GM19372 (cell line): ENCODE measurements at regions not wholly inside any gene's neighbourhood (a gene's known extent, or its start where the extent isn't known, plus 50 kb on each side); places are given as distances from the start of the nearest gene placed in this dataset.

Experiments used
- ATAC-seq: cut with Tn5 transposase; IDR thresholded peaks from one replicate; pipeline ENCODE4 v1.9.1; 2021; ENCODE audit warnings: mild to moderate bottlenecking, low read depth, moderate library complexity; ENCODE audit not compliant: unreplicated experiment

DNA sequence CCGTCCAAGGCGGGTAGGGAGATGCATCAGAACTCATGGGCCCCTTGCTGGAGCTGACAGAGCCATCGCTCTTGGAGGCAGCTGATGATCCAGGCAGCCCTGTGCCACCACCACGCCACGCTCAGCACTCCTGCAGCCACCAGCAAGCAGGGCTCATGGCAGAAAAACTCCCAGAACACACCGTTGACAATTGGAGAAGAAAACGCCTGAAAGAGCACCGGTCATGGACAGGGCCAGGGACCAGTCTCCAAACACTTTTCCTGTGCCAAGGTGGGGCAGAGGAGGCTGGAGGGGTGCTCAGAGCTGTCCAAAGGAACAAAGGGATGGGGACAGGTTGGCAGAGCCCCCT, 132.2 kb downstream of the FOXL1 start:
- no peak for ATAC-seq

GRCh38 chr16:86712158-86713009, 134.0 kb downstream of the FOXL1 start:
- no peak for ATAC-seq

DNA sequence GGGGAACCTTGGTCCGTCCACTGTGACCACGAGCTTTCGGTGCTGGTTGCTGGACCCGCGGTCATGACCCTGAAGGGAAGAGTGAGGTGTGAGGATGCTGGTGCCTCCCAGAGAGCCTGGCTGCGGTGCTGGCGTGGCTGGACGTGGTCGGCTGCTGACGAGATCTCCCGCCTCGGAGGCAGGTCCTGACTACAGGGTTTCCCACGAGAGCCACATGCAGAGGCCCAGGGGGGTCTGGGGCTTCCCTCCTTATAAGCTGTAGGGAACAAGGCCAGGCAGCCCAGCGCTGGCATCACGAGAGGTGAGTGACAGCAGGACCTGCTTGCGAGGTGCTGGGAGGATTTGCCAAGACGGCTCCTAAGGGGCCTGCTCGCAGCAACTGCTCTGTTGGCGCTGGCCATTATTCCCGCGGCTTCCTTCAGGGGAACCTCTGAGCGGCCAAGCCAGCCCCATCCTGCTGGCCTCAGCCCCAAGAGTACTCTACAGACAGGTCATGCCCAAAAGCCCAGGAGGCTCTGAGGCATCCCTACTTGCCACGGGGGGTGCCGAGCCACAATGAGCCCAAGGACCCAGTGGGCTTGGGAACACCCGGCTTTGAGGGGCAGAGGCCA, 134.8 kb downstream of the FOXL1 start:
- no peak for ATAC-seq

DNA sequence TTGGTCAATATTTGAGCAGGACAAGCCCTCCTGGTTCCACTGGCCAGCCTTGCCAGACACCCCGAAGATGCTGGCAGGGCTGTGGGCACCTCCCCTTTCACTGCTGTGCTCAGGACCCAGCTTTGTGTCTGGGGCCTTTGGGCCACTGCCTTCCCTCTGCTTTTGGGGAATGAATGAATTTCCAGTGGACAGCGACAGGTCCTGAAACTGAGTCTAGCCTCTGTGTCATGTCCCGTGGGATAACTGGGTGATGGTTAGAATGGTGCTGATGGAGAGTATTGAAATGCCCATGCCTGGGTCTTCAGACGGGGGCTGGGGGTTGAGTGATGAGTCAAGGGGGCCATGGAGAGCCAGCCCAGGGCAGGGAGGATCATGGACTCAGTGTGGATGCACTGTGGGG, 135.8 kb downstream of the FOXL1 start:
- ATAC-seq: no peak

- ATAC-seq: no peak
Measured at GRCh38 chr16:86716649-86717048, 138.3 kb downstream of the FOXL1 start.

- no peak for ATAC-seq
Measured at GRCh38 chr16:86718118-86718517, 139.8 kb downstream of the FOXL1 start.

DNA sequence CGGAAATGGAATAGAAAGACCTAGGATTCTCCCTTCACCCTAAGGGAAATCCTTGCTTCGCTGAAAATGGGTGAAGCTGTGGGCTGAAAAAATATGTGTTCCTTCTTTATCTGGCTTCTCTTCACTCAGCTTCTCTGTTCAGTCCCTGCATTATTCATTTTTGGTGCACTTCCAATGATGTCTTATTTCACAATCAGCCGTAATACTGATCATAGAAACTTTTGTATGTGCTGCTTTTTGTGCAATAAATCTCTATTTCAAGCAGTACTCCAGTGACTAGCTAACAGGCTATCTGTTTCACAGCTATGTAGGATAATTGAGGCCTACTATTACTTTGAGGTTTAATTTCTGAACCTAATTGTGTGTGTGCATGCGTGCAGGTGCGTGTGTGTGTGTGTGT, 144.6 kb downstream of the FOXL1 start:
- ATAC-seq: no peak

GRCh38 chr16:86723689-86724088, 145.3 kb downstream of the FOXL1 start:
- no peak for ATAC-seq

GRCh38 chr16:86725401-86725800, 147.1 kb downstream of the FOXL1 start:
- no peak for ATAC-seq

DNA sequence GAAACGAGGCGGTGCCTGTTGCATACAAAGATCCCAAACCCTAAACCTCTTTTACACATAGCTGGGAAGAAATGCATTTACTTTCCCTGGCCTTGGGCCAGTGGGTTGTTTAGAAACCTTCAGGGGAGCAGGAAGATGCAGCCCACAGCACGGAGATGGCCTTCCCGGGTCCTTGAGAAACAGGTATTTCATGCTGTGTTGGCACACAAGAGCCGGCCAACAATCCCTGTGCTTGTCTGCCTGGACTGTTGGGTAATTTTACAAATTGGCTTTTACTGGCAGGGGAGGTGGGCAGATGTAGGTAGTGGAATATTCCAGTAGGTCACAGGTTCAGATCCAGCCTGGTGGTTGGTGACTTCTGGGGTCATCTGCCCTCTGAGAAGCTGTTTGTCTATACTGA, 148.0 kb downstream of the FOXL1 start:
- no peak for ATAC-seq

- no peak for ATAC-seq
Measured at GRCh38 chr16:86727131-86727530, 148.8 kb downstream of the FOXL1 start.

DNA sequence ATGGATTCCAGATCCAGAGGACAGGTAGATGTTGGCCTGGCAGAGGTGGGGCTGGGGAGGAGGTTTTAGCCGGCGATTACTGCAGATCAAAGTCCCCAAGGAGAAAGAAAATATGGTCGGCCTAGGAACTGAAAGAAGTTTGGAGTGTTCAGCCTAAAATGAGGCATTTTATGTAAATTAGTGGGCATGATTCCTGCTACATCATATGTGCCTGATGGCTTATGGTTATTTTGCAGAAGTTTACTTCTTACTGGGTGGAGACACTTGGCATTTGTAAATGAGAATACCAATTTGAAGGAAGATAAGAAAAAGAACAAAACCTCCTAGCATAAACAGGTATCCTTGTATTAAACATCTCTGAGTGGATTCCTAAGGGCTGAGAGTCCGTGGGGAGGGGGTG, 149.3 kb downstream of the FOXL1 start:
- ATAC-seq: no peak

GRCh38 chr16:86729686-86730085, 151.3 kb downstream of the FOXL1 start:
- no peak for ATAC-seq

GRCh38 chr16:86730086-86730485, 151.7 kb downstream of the FOXL1 start:
- ATAC-seq: no peak

GRCh38 chr16:86730597-86730996, 152.2 kb downstream of the FOXL1 start:
- ATAC-seq: no peak

DNA sequence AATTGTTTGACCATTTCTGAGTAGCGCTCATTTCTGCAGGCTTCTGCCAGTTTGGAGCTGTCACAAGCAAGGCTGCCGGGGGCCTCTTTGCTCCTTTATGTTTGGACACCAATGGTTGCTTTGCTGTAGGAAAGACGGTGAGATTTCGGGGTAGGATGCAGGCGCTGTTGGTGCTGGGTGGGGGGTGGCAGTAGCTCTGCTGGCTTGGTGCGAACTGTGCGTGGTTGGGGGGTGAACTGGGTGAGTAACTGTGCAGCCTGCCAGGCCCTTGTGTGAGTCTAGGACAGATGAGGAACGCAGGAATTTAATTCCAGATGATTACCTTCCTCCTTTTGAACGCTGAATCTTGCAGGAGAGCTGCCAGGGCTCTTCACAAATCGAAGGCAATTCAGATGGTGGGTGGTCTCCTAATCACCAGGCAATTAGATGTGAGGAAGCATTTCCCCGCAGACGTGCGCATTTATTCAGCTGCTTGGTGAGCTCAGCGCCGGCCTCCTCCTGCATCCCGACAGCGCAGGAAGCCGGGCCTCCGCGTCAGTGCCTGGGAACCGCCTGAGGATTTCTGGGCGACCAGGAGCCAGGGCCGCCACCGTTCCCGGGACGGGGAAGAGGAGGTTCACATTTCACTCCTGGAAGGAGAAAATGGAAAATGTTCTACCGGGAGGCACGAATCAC, 154.4 kb downstream of the FOXL1 start:
- no peak for ATAC-seq

DNA sequence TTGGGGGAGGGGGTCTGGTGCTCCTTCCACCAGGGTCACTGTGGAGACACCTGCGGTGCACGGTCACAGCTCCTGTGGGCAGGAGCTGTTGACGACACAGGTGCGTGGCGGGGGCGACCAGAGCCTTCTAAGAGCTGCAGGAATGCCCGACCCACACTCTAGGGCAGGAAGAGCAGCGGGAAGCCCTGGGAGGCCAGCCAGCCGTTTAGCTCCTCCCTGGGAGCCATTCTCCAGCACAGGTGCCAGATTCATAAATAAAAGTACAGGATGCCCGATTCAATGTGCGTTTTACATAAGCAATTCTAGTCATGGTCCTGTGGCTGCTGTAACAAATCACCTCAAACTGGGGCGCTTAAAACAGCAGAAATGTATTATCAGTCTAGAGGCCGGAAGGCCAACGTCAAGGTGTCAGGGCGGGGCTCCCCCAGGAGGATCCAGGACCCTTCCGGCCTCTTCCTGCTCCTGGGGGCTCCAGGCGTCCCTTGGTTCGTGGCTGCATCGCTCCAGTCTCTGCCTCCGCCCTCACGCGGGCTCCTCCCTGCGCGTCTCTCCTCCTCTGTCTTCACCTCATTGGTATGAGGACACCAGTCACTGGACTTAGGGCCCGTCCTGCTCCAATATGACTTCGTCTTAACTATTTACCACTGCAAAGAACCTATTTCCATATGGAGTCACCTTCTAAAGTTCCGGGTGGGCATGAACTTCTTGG, 155.4 kb downstream of the FOXL1 start:
- no peak for ATAC-seq

DNA sequence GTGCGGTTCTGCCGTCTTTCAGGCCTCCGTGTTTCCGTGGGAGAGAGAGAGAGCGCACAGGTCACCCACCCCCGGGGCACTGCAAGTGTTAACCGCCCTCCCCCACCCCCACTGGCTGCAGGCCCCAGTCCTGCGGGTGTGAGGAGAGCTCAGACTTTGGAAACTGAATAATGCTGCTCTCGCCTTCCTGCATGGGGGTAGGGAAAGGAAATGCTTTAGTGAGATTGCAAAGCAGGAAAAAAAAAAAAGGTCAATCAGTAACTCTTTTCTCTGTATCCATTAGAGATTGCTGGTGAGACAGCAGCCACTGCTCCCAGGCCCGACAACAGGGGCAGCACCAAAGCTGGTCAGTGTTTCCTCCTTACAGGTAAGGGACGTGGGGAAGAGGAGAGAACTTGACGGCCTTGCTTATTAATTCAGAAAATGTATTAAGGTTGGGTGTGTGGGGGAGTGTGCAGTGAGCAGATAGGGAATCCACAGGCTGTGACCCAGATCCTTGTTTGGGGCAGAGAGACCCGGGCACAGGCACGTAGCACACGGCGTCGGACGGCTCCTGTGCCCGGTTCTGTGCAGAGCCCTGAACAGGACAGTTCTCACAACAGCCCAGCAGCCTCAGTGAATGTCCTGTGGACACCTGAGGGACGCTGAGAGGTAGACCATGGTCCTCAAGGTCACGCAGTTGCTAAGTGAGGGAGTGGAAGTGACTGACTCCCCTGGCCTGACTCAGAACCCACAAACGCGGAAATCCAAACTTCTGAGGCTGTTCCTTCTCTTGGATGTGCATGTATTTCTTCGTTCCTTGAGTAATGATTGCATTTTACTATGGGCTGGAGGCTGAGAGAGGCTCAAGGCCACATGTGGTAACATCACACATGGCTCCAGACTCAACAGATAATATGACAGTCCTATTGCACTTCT, 156.5 kb downstream of the FOXL1 start:
- no peak for ATAC-seq

DNA sequence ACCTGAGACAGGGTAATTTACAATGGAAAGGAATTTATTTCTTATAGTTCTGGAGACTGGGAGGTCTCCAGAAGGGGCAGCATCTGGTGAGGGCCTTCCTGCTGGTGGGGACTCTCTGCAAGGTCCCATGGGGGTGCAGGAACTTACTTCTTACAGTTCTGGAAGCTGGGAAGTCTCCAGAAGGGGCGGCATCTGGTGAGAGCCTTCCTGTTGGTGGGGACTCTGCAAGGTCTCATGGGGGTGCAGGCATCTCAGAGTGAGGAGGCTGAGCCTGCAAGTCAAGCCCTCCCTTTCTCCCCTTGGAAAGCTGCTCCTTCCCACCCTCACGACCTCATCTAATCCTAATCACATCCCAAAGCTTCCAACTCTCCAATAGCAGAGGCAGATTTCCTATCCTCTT, 157.4 kb downstream of the FOXL1 start:
- no peak for ATAC-seq

DNA sequence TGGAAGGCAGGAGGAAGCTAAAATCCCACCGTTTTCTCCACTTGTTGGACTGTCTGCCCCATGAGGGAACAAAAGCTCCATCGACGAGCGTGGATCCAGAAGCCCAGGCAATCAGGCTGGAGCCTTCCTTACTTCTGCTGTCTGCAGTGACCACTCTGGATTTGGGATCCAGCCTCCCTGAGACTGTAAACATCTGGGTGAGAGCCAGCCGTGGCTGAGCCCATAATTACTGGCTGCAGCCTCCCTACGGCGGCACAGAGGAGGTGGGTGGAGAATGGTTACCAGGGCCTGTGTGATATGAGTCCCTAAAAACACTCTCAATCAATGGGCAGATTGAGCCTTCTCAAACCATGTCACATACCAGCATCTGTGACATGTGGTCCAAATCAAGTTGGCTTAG, 158.2 kb downstream of the FOXL1 start:
- no peak for ATAC-seq
